Brain microvascular endothelial cell (primary cell): ENCODE measurements at regions not wholly inside any gene's neighbourhood (a gene's known extent, or its start where the extent isn't known, plus 50 kb on each side); places are given as distances from the start of the nearest gene placed in this dataset.
A peak's percentile ranks its signal among the peaks of the same experiment; 100 is the strongest.
"Not testable (repeated sequence)": the region's sequence is repeated elsewhere in the genome, so short reads cannot be mapped to it uniquely, and the experiment has no call there.

ENCODE experiments used
- DNase-seq: peaks from one replicate; pipeline ENCODE4 v3.0.0-alpha.2; 2020
- H3K27ac ChIP-seq: fragments of 250-450 bp; sonication (Bioruptor Pico); 2 replicates; pipeline ENCODE4 v1.5.1; 2020; ENCODE audit warnings: mild to moderate bottlenecking, moderate library complexity
- H3K27me3 ChIP-seq: fragments of 250-450 bp; sonication (Bioruptor Pico); replicated peaks from 2 replicates; pipeline ENCODE4 v1.5.1; 2020; ENCODE audit warnings: mild to moderate bottlenecking
- H3K36me3 ChIP-seq: fragments of 250-450 bp; sonication (Bioruptor Pico); replicated peaks from 2 replicates; pipeline ENCODE4 v1.5.1; 2020; ENCODE audit warnings: mild to moderate bottlenecking
- H3K4me3 ChIP-seq: 2 replicates; pipeline ENCODE4 v1.5.1; 2011; ENCODE audit warnings: low read depth, mild to moderate bottlenecking, control low read depth, low read length, moderate library complexity
- CTCF ChIP-seq: IDR thresholded peaks from 2 replicates; pipeline ENCODE4 v1.5.1; 2011; ENCODE audit warnings: low read depth, mild to moderate bottlenecking, moderate library complexity, low read length, control low read depth, inconsistent platforms; ENCODE audit errors: missing control alignments
- in situ Hi-C: cut with HindIII; loops from 2 replicates; pipeline ENCODE4 v1.10.0; 2017; ENCODE audit warnings: low sequenced_read_pairs, low pct_ligation_motif_present

GRCh38 chr5:154598021-154598420 lies 120.0 kb upstream of the HAND1 start:
- H3K36me3 ChIP-seq = no peaks in the 10 kb centered on the region
- H3K27ac ChIP-seq = no peak overlapping the region
- no peak for DNase-seq
- H3K4me3 ChIP-seq = no peak overlapping the region
- H3K27me3 ChIP-seq = peaks cover 2% of the 10 kb centered on the region
- in situ Hi-C loops = no loop called here
- TF ChIP-seq CTCF = no peak

- H3K36me3 ChIP-seq, in situ Hi-C loops, H3K27me3 ChIP-seq, DNase-seq, H3K27ac ChIP-seq, H3K4me3 ChIP-seq: not testable (repeated sequence)
Measured at GRCh38 chr5:154596844-154597243, 118.8 kb upstream of the HAND1 start.

GRCh38 chr5:154595662-154596061 lies 117.6 kb upstream of the HAND1 start:
- Histone ChIP-seq H3K27ac (no peak overlapping the region), H3K27me3 (no peaks in the 10 kb centered on the region), H3K4me3 (no peak overlapping the region), H3K36me3 (no peaks in the 10 kb centered on the region)
- in situ Hi-C loops = no loop called here
- no peak for TF ChIP-seq CTCF
- no peak for DNase-seq

GRCh38 chr5:154593796-154594195 lies 115.8 kb upstream of the HAND1 start:
- H3K4me3 ChIP-seq = no peak overlapping the region
- no peak overlapping the region for H3K27ac ChIP-seq
- H3K36me3 ChIP-seq = no peaks in the 10 kb centered on the region
- in situ Hi-C loops = no loop called here
- no peaks in the 10 kb centered on the region for H3K27me3 ChIP-seq
- TF ChIP-seq CTCF = no peak
- DNase-seq = no peak

- Histone ChIP-seq H3K36me3 (no peaks in the 10 kb centered on the region), H3K27me3 (no peaks in the 10 kb centered on the region), H3K27ac (no peak overlapping the region), H3K4me3 (no peak overlapping the region)
- DNase-seq = peak; percentile 35
- TF ChIP-seq CTCF = no peak
- in situ Hi-C loops = no loop called here
Measured at GRCh38 chr5:154593071-154593470, 115.0 kb upstream of the HAND1 start.

GRCh38 chr5:154590093-154590724 lies 112.2 kb upstream of the HAND1 start:
- Histone ChIP-seq H3K27ac (no peak overlapping the region), H3K27me3 (no peaks in the 10 kb centered on the region), H3K4me3 (no peak overlapping the region), H3K36me3 (no peaks in the 10 kb centered on the region)
- no peak for DNase-seq
- TF ChIP-seq CTCF = no peak
- in situ Hi-C loops = no loop called here
